ENCODE measurements at regions not wholly inside any gene's neighbourhood (a gene's known extent, or its start where the extent isn't known, plus 50 kb on each side); places are given as distances from the start of the nearest gene placed in this dataset.
A peak's percentile ranks its signal among the peaks of the same experiment; 100 is the strongest.

DNA sequence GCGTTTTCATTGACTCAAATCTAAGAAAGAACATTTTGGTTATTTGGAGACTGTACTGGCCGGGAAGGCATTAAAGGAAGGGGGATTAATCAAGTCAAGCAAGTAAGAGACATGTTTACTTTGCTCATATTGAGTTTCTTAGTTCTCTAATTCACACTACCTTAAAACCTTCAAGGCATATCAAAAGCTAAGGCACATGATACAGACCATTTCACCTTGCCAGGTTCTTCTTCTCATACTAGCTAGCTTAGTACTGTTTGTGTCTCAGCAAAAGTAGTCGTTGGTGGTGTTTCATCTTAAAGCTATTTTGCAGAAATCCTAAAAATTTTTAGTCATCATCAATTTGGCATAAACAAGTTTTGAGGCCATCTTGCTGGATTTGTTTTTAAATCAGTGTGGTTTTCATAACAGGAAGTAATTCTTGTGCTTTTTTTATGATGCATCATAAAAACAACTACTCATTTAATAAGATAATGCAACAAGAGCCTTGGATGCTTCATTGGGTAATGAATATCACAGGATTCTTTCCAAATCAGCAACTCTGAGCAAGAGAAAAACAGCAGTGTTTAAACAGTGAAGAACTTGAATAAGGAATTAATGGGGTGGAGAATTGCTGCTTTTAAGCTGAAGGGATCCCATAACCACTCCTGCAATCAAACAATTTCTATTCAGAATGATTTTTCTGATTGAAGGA is 425.3 kb downstream of the EPM2A start:
- CTCF ChIA-PET = no interaction called here

DNA sequence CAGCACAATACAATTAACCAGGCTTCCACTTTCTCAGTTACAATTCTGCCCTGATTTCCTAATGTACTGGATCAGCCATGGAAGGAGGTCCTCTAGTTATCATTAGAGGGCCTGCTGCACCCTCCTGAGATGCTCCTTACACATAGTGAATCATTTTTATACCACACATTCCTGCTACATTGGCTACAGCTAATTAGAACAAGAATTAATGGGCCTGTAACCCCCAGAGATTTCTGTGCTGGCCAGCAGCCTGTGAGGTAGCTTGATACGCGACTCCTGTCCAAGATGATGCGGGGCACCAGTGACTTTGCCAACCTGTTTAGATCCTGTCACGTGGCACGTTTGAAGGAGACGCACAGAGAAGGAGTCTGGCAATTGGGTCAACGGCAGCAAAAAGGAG is 422.8 kb downstream of the EPM2A start:
- BruUV-seq (replicated peaks) = no TSS peak
- no peak overlapping the region for H3K4me2 ChIP-seq (ENCODE audit: low read length)
- no peaks in the 10 kb centered on the region for H4K20me1 ChIP-seq (ENCODE audit: low read length)
- ChIA-PET CTCF (no interaction called here), POLR2A (ENCODE audit: unreplicated experiment) (no interaction called here)
- H3K27ac ChIP-seq (ENCODE audit: low read length) = no peak overlapping the region
- H3K27me3 ChIP-seq (ENCODE audit: low read length) = no peaks in the 10 kb centered on the region
- H3F3A ChIP-seq (ENCODE audit: low read length, unreplicated experiment) = no peaks in the 10 kb centered on the region
- H3K9me2 ChIP-seq (replicated peaks; ENCODE audit: low read length) = no peaks in the 10 kb centered on the region
- intact Hi-C loops (cut with micrococcal nuclease) = no loop called here
- no peak overlapping the region for H2AFZ ChIP-seq (ENCODE audit: low read length)
- no peaks in the 10 kb centered on the region for H3K4me1 ChIP-seq (ENCODE audit: insufficient read depth, low read length)
- H3K36me3 ChIP-seq (ENCODE audit: low read depth, low read length) = no peaks in the 10 kb centered on the region
- DNase-seq = no peak
- H3K79me2 ChIP-seq (ENCODE audit: low read length) = no peaks in the 10 kb centered on the region
- H3K9me3 ChIP-seq (ENCODE audit: low read length) = no peaks in the 10 kb centered on the region
- ATAC-seq = no peak
- no peak overlapping the region for H3K4me3 ChIP-seq (ENCODE audit: low read length)
- H3K9ac ChIP-seq (ENCODE audit: low read length) = no peak overlapping the region
- TF ChIP-seq EZH2 (IDR thresholded peaks at IDR 0.05; ENCODE audit: low read length, unreplicated experiment) (no peak), EZH2phosphoT487 (IDR thresholded peaks at IDR 0.05; ENCODE audit: borderline replicate concordance, low read length) (no peak)
- TF ChIP-seq, protein P1, sequence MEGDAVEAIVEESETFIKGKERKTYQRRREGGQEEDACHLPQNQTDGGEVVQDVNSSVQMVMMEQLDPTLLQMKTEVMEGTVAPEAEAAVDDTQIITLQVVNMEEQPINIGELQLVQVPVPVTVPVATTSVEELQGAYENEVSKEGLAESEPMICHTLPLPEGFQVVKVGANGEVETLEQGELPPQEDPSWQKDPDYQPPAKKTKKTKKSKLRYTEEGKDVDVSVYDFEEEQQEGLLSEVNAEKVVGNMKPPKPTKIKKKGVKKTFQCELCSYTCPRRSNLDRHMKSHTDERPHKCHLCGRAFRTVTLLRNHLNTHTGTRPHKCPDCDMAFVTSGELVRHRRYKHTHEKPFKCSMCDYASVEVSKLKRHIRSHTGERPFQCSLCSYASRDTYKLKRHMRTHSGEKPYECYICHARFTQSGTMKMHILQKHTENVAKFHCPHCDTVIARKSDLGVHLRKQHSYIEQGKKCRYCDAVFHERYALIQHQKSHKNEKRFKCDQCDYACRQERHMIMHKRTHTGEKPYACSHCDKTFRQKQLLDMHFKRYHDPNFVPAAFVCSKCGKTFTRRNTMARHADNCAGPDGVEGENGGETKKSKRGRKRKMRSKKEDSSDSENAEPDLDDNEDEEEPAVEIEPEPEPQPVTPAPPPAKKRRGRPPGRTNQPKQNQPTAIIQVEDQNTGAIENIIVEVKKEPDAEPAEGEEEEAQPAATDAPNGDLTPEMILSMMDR (conservative IDR thresholded peaks at IDR 0.05; ENCODE audit: low read depth, low read length) = no peak

More for the DNA sequence above, 425.3 kb downstream of the EPM2A start:
- H3K27me3 ChIP-seq (ENCODE audit: low read length) = no peaks in the 10 kb centered on the region
- H3F3A ChIP-seq (ENCODE audit: low read length, unreplicated experiment) = no peaks in the 10 kb centered on the region
- H4K20me1 ChIP-seq (ENCODE audit: low read length) = no peaks in the 10 kb centered on the region
- DNase-seq (peak; percentile 26), ATAC-seq (no peak)
- H3K4me2 ChIP-seq (ENCODE audit: low read length) = no peak overlapping the region
- H2AFZ ChIP-seq (ENCODE audit: low read length) = no peak overlapping the region
- intact Hi-C loops (cut with micrococcal nuclease) = no loop called here
- H3K4me1 ChIP-seq (ENCODE audit: insufficient read depth, low read length) = no peaks in the 10 kb centered on the region
- H3K79me2 ChIP-seq (ENCODE audit: low read length) = no peaks in the 10 kb centered on the region
- no peaks in the 10 kb centered on the region for H3K9me3 ChIP-seq (ENCODE audit: low read length)
- no peaks in the 10 kb centered on the region for H3K9me2 ChIP-seq (replicated peaks; ENCODE audit: low read length)
- H3K36me3 ChIP-seq (ENCODE audit: low read depth, low read length) = no peaks in the 10 kb centered on the region
- no TSS peak for BruUV-seq (replicated peaks)
- no peak overlapping the region for H3K27ac ChIP-seq (ENCODE audit: low read length)
- TF ChIP-seq EZH2phosphoT487 (IDR thresholded peaks at IDR 0.05; ENCODE audit: borderline replicate concordance, low read length) (no peak), EZH2 (IDR thresholded peaks at IDR 0.05; ENCODE audit: low read length, unreplicated experiment) (no peak)
- TF ChIP-seq, protein P1 (conservative IDR thresholded peaks at IDR 0.05; ENCODE audit: low read depth, low read length) = no peak
- H3K9ac ChIP-seq (ENCODE audit: low read length) = no peak overlapping the region
- POLR2A ChIA-PET (ENCODE audit: unreplicated experiment) = no interaction called here
- no peak overlapping the region for H3K4me3 ChIP-seq (ENCODE audit: low read length)

DNA sequence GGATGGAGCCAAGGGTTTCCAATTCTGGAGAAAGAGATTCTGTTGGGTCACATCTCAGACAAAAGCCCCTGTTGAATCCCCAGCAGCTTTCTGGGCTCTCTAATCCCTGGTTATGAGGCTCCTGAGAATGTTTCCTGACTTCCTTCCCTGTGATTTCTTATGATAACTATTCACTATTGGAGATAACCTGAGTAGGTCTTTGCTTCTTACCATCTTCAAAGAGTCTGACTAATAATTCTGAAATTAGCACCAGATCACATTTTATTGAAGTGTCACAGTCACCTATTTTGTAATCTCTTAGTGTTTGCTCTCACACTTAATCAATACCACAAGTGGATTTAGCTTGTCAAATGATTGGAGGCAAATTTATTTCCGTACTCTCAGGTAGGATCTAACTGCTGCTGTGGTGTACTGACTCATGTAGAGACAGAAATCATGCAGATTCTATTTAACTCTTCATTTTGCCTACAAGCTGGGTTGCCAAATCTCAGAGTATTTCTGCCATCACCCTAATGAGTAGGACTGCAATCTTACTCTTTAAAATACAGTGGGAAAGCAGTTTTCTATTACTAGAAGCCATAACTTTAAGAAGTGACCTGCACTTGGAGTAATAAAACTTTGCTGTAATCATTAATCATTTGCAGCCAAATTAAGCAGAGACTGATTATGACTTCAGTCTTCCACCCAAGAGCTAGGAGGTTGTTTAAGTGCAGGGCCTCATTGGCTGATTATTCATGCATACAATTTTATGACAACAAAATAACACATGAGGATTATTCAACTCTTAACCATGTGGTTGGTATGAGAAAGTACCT is 422.1 kb downstream of the EPM2A start:
- H3K27ac ChIP-seq (ENCODE audit: low read length) = no peak overlapping the region
- H3K4me3 ChIP-seq (ENCODE audit: low read length) = no peak overlapping the region
- intact Hi-C loops (cut with micrococcal nuclease) = no loop called here
- H3K9me2 ChIP-seq (replicated peaks; ENCODE audit: low read length) = no peaks in the 10 kb centered on the region
- BruUV-seq (replicated peaks) = no TSS peak
- H3K36me3 ChIP-seq (ENCODE audit: low read depth, low read length) = no peaks in the 10 kb centered on the region
- no peaks in the 10 kb centered on the region for H3F3A ChIP-seq (ENCODE audit: low read length, unreplicated experiment)
- ATAC-seq (no peak), DNase-seq (no peak)
- no peaks in the 10 kb centered on the region for H3K27me3 ChIP-seq (ENCODE audit: low read length)
- no peaks in the 10 kb centered on the region for H3K4me1 ChIP-seq (ENCODE audit: insufficient read depth, low read length)
- ChIA-PET CTCF (no interaction called here), POLR2A (ENCODE audit: unreplicated experiment) (no interaction called here)
- H3K4me2 ChIP-seq (ENCODE audit: low read length) = no peak overlapping the region
- no peaks in the 10 kb centered on the region for H3K79me2 ChIP-seq (ENCODE audit: low read length)
- H3K9me3 ChIP-seq (ENCODE audit: low read length) = no peaks in the 10 kb centered on the region
- no peak overlapping the region for H3K9ac ChIP-seq (ENCODE audit: low read length)
- no peaks in the 10 kb centered on the region for H4K20me1 ChIP-seq (ENCODE audit: low read length)
- TF ChIP-seq EZH2phosphoT487 (IDR thresholded peaks at IDR 0.05; ENCODE audit: borderline replicate concordance, low read length) = no peak
- no peak for TF ChIP-seq EZH2 (IDR thresholded peaks at IDR 0.05; ENCODE audit: low read length, unreplicated experiment)
- TF ChIP-seq, protein P1 (conservative IDR thresholded peaks at IDR 0.05; ENCODE audit: low read depth, low read length) = no peak
- H2AFZ ChIP-seq (ENCODE audit: low read length) = no peak overlapping the region

All from PC-3 (cell line).